HEK293T (cell line): ENCODE measurements at regions not wholly inside any gene's neighbourhood (a gene's known extent, or its start where the extent isn't known, plus 50 kb on each side); places are given as distances from the start of the nearest gene placed in this dataset.

Experiments
- ARNT ChIP-seq: fragments of 450-650 bp; IDR thresholded peaks from 2 replicates; pipeline ENCODE4 v1.6.1; 2017; ENCODE audit warnings: mild to moderate bottlenecking
- BHLHE40 ChIP-seq: fragments of 450-650 bp; IDR thresholded peaks from 2 replicates; pipeline ENCODE4 v1.6.1; 2016; ENCODE audit warnings: mild to moderate bottlenecking, moderate library complexity, borderline replicate concordance
- CTBP1 ChIP-seq: fragments of 450-650 bp; IDR thresholded peaks from 2 replicates; pipeline ENCODE4 v1.6.1; 2016; ENCODE audit warnings: borderline replicate concordance
- FOXA1 ChIP-seq: fragments of 450-650 bp; IDR thresholded peaks from 2 replicates; pipeline ENCODE4 v1.6.1; 2016; ENCODE audit warnings: mild to moderate bottlenecking
- FOXM1 ChIP-seq: fragments of 450-650 bp; IDR thresholded peaks from 2 replicates; pipeline ENCODE4 v1.6.1; 2017; ENCODE audit warnings: mild to moderate bottlenecking, borderline replicate concordance
- PKNOX1 ChIP-seq: fragments of 450-650 bp; IDR thresholded peaks from 2 replicates; pipeline ENCODE4 v1.6.1; 2016
- SP1 ChIP-seq: fragments of 450-650 bp; IDR thresholded peaks from 2 replicates; pipeline ENCODE4 v1.6.1; 2017
- SUZ12 ChIP-seq: fragments of 450-650 bp; IDR thresholded peaks from 2 replicates; pipeline ENCODE4 v1.6.1; 2016; ENCODE audit warnings: mild to moderate bottlenecking
- TARDBP ChIP-seq: fragments of 450-650 bp; IDR thresholded peaks from 2 replicates; pipeline ENCODE4 v1.6.1; 2016

GRCh38 chr22:25404556-25404927, 159.9 kb upstream of the GRK3 start:
- TF ChIP-seq CTBP1 (no peak), TARDBP (no peak), SP1 (no peak), ARNT (no peak), FOXA1 (no peak), BHLHE40 (no peak), PKNOX1 (no peak), SUZ12 (no peak), FOXM1 (no peak)
